ENCODE measurements at regions not wholly inside any gene's neighbourhood (a gene's known extent, or its start where the extent isn't known, plus 50 kb on each side); places are given as distances from the start of the nearest gene placed in this dataset.

DNA sequence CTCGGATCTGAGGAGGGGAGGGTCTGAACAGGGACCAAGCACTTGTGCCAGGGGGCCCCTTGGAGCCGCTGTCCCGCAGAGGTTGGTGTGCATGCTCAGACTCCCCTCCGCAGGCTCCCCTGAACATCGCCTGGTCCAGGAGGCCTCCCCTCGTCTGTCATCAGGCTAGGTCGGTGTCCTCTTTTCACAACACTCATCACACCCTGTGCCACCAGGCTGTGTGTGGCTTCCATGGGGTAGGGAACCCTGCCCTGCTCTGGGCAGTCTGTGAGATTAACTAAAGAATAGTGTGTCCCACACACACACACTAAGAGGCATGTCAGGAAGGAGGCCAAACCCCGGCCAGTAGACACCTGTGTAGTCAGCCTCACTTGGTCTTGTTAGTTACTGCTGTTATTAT is 119.3 kb downstream of the C5orf15 start:
- peaks cover 0 to 5% of the 10 kb centered on the region in 2 experiments; a peak in 1 of 5 replicates for H3K9me3 Mint-ChIP-seq
- Histone ChIP-seq H3T11ph (ENCODE audit: low read length) (no peak overlapping the region), H2BK15ac (ENCODE audit: low read depth, low read length) (no peak overlapping the region), H3K18ac (ENCODE audit: insufficient read length, low read depth, low read length) (no peak overlapping the region), H3K27ac (ENCODE audit: insufficient read length, low read depth, low read length) (no peak overlapping the region), H3K9me3 (ENCODE audit: control insufficient read depth, low read depth, low read length) (no peaks in the 10 kb centered on the region), H3K14ac (ENCODE audit: insufficient read depth, low read length) (no peak overlapping the region), H3K9ac (ENCODE audit: extremely low read depth, insufficient read length, low read length) (no peak overlapping the region), H3K56ac (ENCODE audit: insufficient read length, low read depth, low read length) (no peak overlapping the region), H4K20me1 (ENCODE audit: control insufficient read depth, insufficient read depth, insufficient read length) (no peaks in the 10 kb centered on the region), H3K79me2 (ENCODE audit: insufficient read depth, low read length) (no peaks in the 10 kb centered on the region), H2BK5ac (ENCODE audit: insufficient read length, low read length) (no peak overlapping the region), H3K4me1 (ENCODE audit: insufficient read depth, low read length) (no peaks in the 10 kb centered on the region; the same call in 1 of the 2 replicates), H3K23me2 (ENCODE audit: insufficient read length, low read depth, low read length, poor library complexity, severe bottlenecking) (no peaks in the 10 kb centered on the region), H2AK5ac (ENCODE audit: insufficient read length, low read length) (no peak overlapping the region), H3K4ac (ENCODE audit: low read depth, low read length) (no peak overlapping the region), H3K23ac (ENCODE audit: insufficient read length, low read depth, low read length) (no peak overlapping the region), H3K4me2 (ENCODE audit: insufficient read depth, insufficient read length, low read length) (no peak overlapping the region), H3K27me3 (ENCODE audit: insufficient read depth, low read length) (no peaks in the 10 kb centered on the region), H2BK12ac (ENCODE audit: insufficient read length, low read depth, low read length) (no peak overlapping the region), H4K8ac (replicated peaks; ENCODE audit: insufficient read length, low read depth, low read length) (no peak overlapping the region), H2BK20ac (ENCODE audit: low read depth, low read length, poor library complexity, severe bottlenecking) (no peak overlapping the region), H3K79me1 (ENCODE audit: insufficient read depth, low read depth, low read length, poor library complexity, severe bottlenecking) (no peaks in the 10 kb centered on the region), H4K5ac (ENCODE audit: insufficient read length, low read depth, low read length) (no peak overlapping the region), H2AFZ (ENCODE audit: low read length) (no peak overlapping the region), H2BK120ac (ENCODE audit: low read depth, low read length, poor library complexity, severe bottlenecking) (no peak overlapping the region), H4K91ac (ENCODE audit: insufficient read length, low read depth, low read length) (no peak overlapping the region)
- H3K4me1 Mint-ChIP-seq, result peaks cover 11 to 15% of the 10 kb centered on the region in 2 experiments
- TF ChIP-seq, protein P1, sequence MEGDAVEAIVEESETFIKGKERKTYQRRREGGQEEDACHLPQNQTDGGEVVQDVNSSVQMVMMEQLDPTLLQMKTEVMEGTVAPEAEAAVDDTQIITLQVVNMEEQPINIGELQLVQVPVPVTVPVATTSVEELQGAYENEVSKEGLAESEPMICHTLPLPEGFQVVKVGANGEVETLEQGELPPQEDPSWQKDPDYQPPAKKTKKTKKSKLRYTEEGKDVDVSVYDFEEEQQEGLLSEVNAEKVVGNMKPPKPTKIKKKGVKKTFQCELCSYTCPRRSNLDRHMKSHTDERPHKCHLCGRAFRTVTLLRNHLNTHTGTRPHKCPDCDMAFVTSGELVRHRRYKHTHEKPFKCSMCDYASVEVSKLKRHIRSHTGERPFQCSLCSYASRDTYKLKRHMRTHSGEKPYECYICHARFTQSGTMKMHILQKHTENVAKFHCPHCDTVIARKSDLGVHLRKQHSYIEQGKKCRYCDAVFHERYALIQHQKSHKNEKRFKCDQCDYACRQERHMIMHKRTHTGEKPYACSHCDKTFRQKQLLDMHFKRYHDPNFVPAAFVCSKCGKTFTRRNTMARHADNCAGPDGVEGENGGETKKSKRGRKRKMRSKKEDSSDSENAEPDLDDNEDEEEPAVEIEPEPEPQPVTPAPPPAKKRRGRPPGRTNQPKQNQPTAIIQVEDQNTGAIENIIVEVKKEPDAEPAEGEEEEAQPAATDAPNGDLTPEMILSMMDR (conservative IDR thresholded peaks at IDR 0.05), result no peak
- peaks cover 6% of the 10 kb centered on the region for H3K27me3 Mint-ChIP-seq (ENCODE audit: low read depth)
- no peak overlapping the region for H3K27ac Mint-ChIP-seq
- H3K4me3 Mint-ChIP-seq, result no peak overlapping the region
- no CpG with 5 or more reads among the region's 8 CpGs for WGBS (ENCODE audit: extremely low coverage, insufficient read length, low lambda C conversion rate)
- no peaks in the 10 kb centered on the region for H3K36me3 Mint-ChIP-seq (ENCODE audit: insufficient read depth in 1 of 3, low read depth in 3 of 3)
- peak; percentile 14 for DNase-seq
